Skeletal muscle cell (primary cell): ENCODE measurements at regions not wholly inside any gene's neighbourhood (a gene's known extent, or its start where the extent isn't known, plus 50 kb on each side); places are given as distances from the start of the nearest gene placed in this dataset.
"Not testable (repeated sequence)": the region's sequence is repeated elsewhere in the genome, so short reads cannot be mapped to it uniquely, and the experiment has no call there.

Source experiments
- DNase-seq: peaks from one replicate; pipeline ENCODE4 v3.0.0-alpha.2; 2010; ENCODE audit warnings: low read depth
- H3K4me3 ChIP-seq: 2 replicates; pipeline ENCODE4 v1.5.1; 2011; ENCODE audit warnings: low read depth, mild to moderate bottlenecking, control low read depth, low read length, moderate library complexity

- no peak for DNase-seq
- H3K4me3 ChIP-seq, result no peak overlapping the region
These were observed 1151.1 kb downstream of the TYW1 start for GRCh38 chr7:68147614-68148238.

- DNase-seq, result no peak
- H3K4me3 ChIP-seq, result no peak overlapping the region
These were observed 1151.8 kb downstream of the TYW1 start for GRCh38 chr7:68148440-68148839.

GRCh38 chr7:68152205-68152604 lies 1155.6 kb downstream of the TYW1 start:
- H3K4me3 ChIP-seq, result no peak overlapping the region
- no peak for DNase-seq

GRCh38 chr7:68155676-68156075 lies 1159.0 kb downstream of the TYW1 start:
- H3K4me3 ChIP-seq, result no peak overlapping the region
- no peak for DNase-seq

GRCh38 chr7:68158686-68159295 lies 1162.2 kb downstream of the TYW1 start:
- no peak overlapping the region for H3K4me3 ChIP-seq
- DNase-seq, result no peak

GRCh38 chr7:68162712-68163111 lies 1166.1 kb downstream of the TYW1 start:
- no peak overlapping the region for H3K4me3 ChIP-seq
- DNase-seq, result no peak

- no peak overlapping the region for H3K4me3 ChIP-seq
- no peak for DNase-seq
These were observed 1169.9 kb downstream of the TYW1 start for GRCh38 chr7:68166525-68166924.

- H3K4me3 ChIP-seq, result no peak overlapping the region
- DNase-seq, result no peak
These were observed 1176.9 kb downstream of the TYW1 start for GRCh38 chr7:68173513-68173912.

- no peak for DNase-seq
- H3K4me3 ChIP-seq, result no peak overlapping the region
These were observed 1180.3 kb downstream of the TYW1 start for GRCh38 chr7:68176974-68177373.

GRCh38 chr7:68180761-68181160 lies 1184.1 kb downstream of the TYW1 start:
- DNase-seq, result no peak
- no peak overlapping the region for H3K4me3 ChIP-seq

GRCh38 chr7:68183176-68183575 lies 1186.5 kb downstream of the TYW1 start:
- DNase-seq, result no peak

GRCh38 chr7:68185631-68186456 lies 1189.2 kb downstream of the TYW1 start:
- DNase-seq, result no peak
- no peak overlapping the region for H3K4me3 ChIP-seq

More at GRCh38 chr7:68183176-68183575, 1186.5 kb downstream of the TYW1 start:
- H3K4me3 ChIP-seq, result no peak overlapping the region

GRCh38 chr7:68187532-68187931 lies 1190.9 kb downstream of the TYW1 start:
- DNase-seq, result no peak
- no peak overlapping the region for H3K4me3 ChIP-seq

GRCh38 chr7:68192941-68193340 lies 1196.3 kb downstream of the TYW1 start:
- no peak for DNase-seq

GRCh38 chr7:68195642-68196041 lies 1199.0 kb downstream of the TYW1 start:
- H3K4me3 ChIP-seq, DNase-seq: not testable (repeated sequence)

More at GRCh38 chr7:68192941-68193340, 1196.3 kb downstream of the TYW1 start:
- no peak overlapping the region for H3K4me3 ChIP-seq

- H3K4me3 ChIP-seq, result no peak overlapping the region
- no peak for DNase-seq
These were observed 1203.5 kb downstream of the TYW1 start for GRCh38 chr7:68200051-68200670.

GRCh38 chr7:68203251-68203650 lies 1206.6 kb downstream of the TYW1 start:
- no peak for DNase-seq
- H3K4me3 ChIP-seq, result no peak overlapping the region

- DNase-seq, result no peak
- no peak overlapping the region for H3K4me3 ChIP-seq
These were observed 1209.2 kb downstream of the TYW1 start for GRCh38 chr7:68205826-68206225.

- DNase-seq, result no peak
- H3K4me3 ChIP-seq, result no peak overlapping the region
These were observed 1210.4 kb downstream of the TYW1 start for GRCh38 chr7:68206946-68207485.

GRCh38 chr7:68207676-68208075 lies 1211.0 kb downstream of the TYW1 start:
- H3K4me3 ChIP-seq, result no peak overlapping the region
- no peak for DNase-seq
